Panc1 (cell line): ENCODE measurements at regions not wholly inside any gene's neighbourhood (a gene's known extent, or its start where the extent isn't known, plus 50 kb on each side); places are given as distances from the start of the nearest gene placed in this dataset.

ENCODE experiments used
- ATAC-seq: fragments of 200-7000 bp; cut with Tn5 transposase; 2 replicates; pipeline ENCODE4 v1.9.1; 2020; ENCODE audit warnings: mild to moderate bottlenecking, moderate library complexity
- BruUV-seq: library from RNA; stranded (reverse); fragments of 400-500 nt; replicated peaks from 2 replicates; lab custom pipeline; 2021; lab: Mats Ljungman, UMichigan
- CTCF ChIA-PET: fragments of 300-600 bp; sonication (Branson Sonifier 250); formaldehyde crosslinking; loops from one replicate; lab custom pipeline; 2022; ENCODE audit warnings: antibody characterized with exemption; lab: Charles Lee
- POLR2A ChIA-PET: fragments of 300-600 bp; sonication (Branson Sonifier 250); formaldehyde crosslinking; loops from one replicate; lab custom pipeline; 2022; ENCODE audit warnings: antibody characterized with exemption; lab: Charles Lee
- DNase-seq: peaks from one replicate; pipeline ENCODE4 v3.0.0-alpha.2; 2010; ENCODE audit warnings: low read depth, low spot score
- H3K27ac ChIP-seq: 2 replicates; pipeline ENCODE4 v1.5.1; 2011; ENCODE audit warnings: mild to moderate bottlenecking, low read length, inconsistent platforms
- H3K27me3 ChIP-seq: fragments of 200-500 bp; sonication (Bioruptor generic); 2 replicates; pipeline ENCODE4 v1.6.0; 2014; ENCODE audit warnings: low read length, inconsistent platforms; ENCODE audit not compliant: control insufficient read depth, insufficient read depth
- H3K36me3 ChIP-seq: fragments of 200-500 bp; sonication (Bioruptor generic); 2 replicates; pipeline ENCODE4 v1.5.1; 2014; ENCODE audit warnings: inconsistent platforms, mild to moderate bottlenecking, low read length, moderate library complexity; ENCODE audit not compliant: control insufficient read depth, insufficient read depth
- H3K4me1 ChIP-seq: 2 replicates; pipeline ENCODE4 v1.5.1; 2011; ENCODE audit warnings: inconsistent platforms, mild to moderate bottlenecking, low read length, moderate library complexity; ENCODE audit not compliant: control insufficient read depth, insufficient read depth
- H3K4me3 ChIP-seq, 2 experiments: 2 replicates each; pipeline ENCODE4 v1.5.1; 2011 to 2012; ENCODE audit warnings: low read depth in 2 of 2, low read length in 2 of 2, mild to moderate bottlenecking in 2 of 2, inconsistent platforms in 1 of 2, moderate library complexity in 1 of 2
- H3K9me3 ChIP-seq: fragments of 200-500 bp; sonication (Bioruptor generic); 2 replicates; pipeline ENCODE4 v1.5.1; 2014; ENCODE audit warnings: low read depth, mild to moderate bottlenecking, inconsistent platforms, low read length, moderate library complexity; ENCODE audit not compliant: control insufficient read depth, insufficient read depth
- POLR2AphosphoS5 ChIP-seq: IDR thresholded peaks from 2 replicates; pipeline ENCODE4 v1.6.1; 2012; ENCODE audit warnings: mild to moderate bottlenecking, low read depth, low read length, moderate library complexity
- SIN3A ChIP-seq: IDR thresholded peaks from 2 replicates; pipeline ENCODE4 v1.6.1; 2012; ENCODE audit warnings: low read depth, mild to moderate bottlenecking, low read length, moderate library complexity, borderline replicate concordance; ENCODE audit not compliant: insufficient read depth
- TCF7L2 ChIP-seq: IDR thresholded peaks from 2 replicates; pipeline ENCODE4 v1.6.1; 2011; ENCODE audit warnings: mild to moderate bottlenecking, low read depth, low read length, inconsistent platforms
- in situ Hi-C: cut with HindIII; loops from 2 replicates; pipeline ENCODE4 v1.10.0; 2016; ENCODE audit warnings: low sequenced_read_pairs, low pct_unique_long_range_greater_than_20kb
- intact Hi-C: fragments of 100-400 bp; cut with micrococcal nuclease; formaldehyde crosslinking; loops from one replicate; pipeline ENCODE4 v1.10.0; 2022; ENCODE audit not compliant: unreplicated experiment
- TF ChIP-seq, protein P1 (sequence below), 2 experiments: IDR thresholded peaks; 2 replicates each; pipeline ENCODE4 v1.6.1; 2011 to 2012; ENCODE audit warnings: low read depth in 2 of 2, control low read depth in 1 of 2, low read length in 1 of 2, mild to moderate bottlenecking in 1 of 2, moderate library complexity in 1 of 2; ENCODE audit not compliant: insufficient read depth in 1 of 2
- TF ChIP-seq, protein P2 (sequence below): fragments of 450-650 bp; IDR thresholded peaks from 2 replicates; pipeline ENCODE4 v1.5.1; 2017; ENCODE audit warnings: mild to moderate bottlenecking

DNA sequence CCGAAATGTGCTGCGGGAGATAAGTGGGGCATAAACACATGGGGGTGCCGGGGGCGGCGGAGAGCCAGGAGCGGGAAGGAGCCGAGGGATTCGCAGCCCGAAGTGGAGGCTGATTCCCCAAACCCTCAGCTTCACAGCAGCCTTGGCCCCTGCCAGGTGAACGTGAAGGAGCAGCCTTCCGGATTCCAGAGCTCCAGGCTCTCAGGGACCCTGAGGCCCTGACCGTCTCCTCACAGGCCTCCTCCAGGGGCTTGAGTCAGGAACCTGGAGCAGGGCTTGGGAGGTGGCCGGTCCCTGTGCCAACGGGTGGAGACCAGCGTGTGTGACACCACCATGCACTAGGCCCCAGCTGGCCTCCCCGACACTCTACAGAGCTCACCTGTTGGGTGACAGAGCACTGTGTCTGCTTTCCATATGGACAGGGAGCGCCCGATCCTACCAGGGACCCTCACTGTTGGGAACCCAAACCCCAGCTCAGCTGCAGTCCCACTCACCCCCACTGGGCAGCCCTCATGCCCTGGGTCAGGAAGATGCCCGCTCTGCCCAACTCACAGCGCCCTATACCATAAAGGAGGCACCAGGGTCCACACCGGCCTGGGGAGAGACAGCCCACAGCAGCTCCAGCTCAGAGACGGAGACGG is 117.6 kb upstream of the OTOS start:
- Histone ChIP-seq H3K4me3 (no peak overlapping the region), H3K9me3 (peaks cover 3% of the 10 kb centered on the region; the same call in 1 of the 2 replicates), H3K4me1 (peaks cover 3% of the 10 kb centered on the region; the same call in 1 of the 2 replicates), H3K27me3 (no peaks in the 10 kb centered on the region), H3K27ac (no peak overlapping the region), H3K36me3 (no peaks in the 10 kb centered on the region)
- no TSS peak for BruUV-seq
- DNase-seq (no peak), ATAC-seq (peak; percentile 25; the same call in 1 of the 2 replicates)
- intact Hi-C loops (no loop called here), in situ Hi-C loops (no loop called here)
- TF ChIP-seq, protein P1, sequence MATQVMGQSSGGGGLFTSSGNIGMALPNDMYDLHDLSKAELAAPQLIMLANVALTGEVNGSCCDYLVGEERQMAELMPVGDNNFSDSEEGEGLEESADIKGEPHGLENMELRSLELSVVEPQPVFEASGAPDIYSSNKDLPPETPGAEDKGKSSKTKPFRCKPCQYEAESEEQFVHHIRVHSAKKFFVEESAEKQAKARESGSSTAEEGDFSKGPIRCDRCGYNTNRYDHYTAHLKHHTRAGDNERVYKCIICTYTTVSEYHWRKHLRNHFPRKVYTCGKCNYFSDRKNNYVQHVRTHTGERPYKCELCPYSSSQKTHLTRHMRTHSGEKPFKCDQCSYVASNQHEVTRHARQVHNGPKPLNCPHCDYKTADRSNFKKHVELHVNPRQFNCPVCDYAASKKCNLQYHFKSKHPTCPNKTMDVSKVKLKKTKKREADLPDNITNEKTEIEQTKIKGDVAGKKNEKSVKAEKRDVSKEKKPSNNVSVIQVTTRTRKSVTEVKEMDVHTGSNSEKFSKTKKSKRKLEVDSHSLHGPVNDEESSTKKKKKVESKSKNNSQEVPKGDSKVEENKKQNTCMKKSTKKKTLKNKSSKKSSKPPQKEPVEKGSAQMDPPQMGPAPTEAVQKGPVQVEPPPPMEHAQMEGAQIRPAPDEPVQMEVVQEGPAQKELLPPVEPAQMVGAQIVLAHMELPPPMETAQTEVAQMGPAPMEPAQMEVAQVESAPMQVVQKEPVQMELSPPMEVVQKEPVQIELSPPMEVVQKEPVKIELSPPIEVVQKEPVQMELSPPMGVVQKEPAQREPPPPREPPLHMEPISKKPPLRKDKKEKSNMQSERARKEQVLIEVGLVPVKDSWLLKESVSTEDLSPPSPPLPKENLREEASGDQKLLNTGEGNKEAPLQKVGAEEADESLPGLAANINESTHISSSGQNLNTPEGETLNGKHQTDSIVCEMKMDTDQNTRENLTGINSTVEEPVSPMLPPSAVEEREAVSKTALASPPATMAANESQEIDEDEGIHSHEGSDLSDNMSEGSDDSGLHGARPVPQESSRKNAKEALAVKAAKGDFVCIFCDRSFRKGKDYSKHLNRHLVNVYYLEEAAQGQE (IDR thresholded peaks at IDR 0.05; ENCODE audit: insufficient read depth in 1 of 2, low read depth in 2 of 2, low read length in 1 of 2): no peak
- TF ChIP-seq, protein P2, sequence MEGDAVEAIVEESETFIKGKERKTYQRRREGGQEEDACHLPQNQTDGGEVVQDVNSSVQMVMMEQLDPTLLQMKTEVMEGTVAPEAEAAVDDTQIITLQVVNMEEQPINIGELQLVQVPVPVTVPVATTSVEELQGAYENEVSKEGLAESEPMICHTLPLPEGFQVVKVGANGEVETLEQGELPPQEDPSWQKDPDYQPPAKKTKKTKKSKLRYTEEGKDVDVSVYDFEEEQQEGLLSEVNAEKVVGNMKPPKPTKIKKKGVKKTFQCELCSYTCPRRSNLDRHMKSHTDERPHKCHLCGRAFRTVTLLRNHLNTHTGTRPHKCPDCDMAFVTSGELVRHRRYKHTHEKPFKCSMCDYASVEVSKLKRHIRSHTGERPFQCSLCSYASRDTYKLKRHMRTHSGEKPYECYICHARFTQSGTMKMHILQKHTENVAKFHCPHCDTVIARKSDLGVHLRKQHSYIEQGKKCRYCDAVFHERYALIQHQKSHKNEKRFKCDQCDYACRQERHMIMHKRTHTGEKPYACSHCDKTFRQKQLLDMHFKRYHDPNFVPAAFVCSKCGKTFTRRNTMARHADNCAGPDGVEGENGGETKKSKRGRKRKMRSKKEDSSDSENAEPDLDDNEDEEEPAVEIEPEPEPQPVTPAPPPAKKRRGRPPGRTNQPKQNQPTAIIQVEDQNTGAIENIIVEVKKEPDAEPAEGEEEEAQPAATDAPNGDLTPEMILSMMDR: no peak
- TF ChIP-seq SIN3A (no peak), POLR2AphosphoS5 (no peak), TCF7L2 (no peak)
- POLR2A ChIA-PET: no interaction called here
- CTCF ChIA-PET: no interaction called here

DNA sequence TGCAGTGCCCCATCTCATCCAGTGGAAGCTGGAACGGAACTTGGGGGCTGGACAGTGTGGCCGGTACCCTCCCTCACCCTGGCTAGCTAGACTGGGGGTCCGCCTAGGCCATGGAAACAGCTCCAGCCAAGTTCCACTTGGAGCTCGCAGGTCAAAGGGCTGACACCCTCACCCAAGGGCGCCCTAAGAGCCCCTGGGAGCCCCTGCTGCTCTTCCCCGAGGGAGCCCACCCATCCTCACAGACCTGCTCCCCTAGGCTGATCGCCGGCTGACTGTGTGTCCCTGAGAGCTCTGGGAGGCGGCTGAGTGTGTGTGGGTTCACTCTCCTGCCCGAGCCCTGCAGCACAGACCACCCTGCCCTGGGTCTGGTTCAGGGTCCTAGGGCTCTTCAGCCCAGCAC is 118.2 kb upstream of the OTOS start:
- no peak for DNase-seq
- no peak for ATAC-seq
- H3K9me3 ChIP-seq: peaks cover 3% of the 10 kb centered on the region; the same call in 1 of the 2 replicates
- peaks cover 3% of the 10 kb centered on the region; the same call in 1 of the 2 replicates for H3K4me1 ChIP-seq
- no peak overlapping the region for H3K4me3 ChIP-seq
- H3K27ac ChIP-seq: no peak overlapping the region
- POLR2A ChIA-PET: no interaction called here
- TF ChIP-seq, protein P1 (IDR thresholded peaks at IDR 0.05; ENCODE audit: insufficient read depth in 1 of 2, low read depth in 2 of 2, low read length in 1 of 2): no peak
- TF ChIP-seq, protein P2: no peak
- no peak for TF ChIP-seq POLR2AphosphoS5
- intact Hi-C loops: no loop called here
- in situ Hi-C loops: no loop called here
- H3K27me3 ChIP-seq: no peaks in the 10 kb centered on the region
- H3K36me3 ChIP-seq: no peaks in the 10 kb centered on the region
- CTCF ChIA-PET: no interaction called here
- no TSS peak for BruUV-seq
